ENCODE measurements at regions not wholly inside any gene's neighbourhood (a gene's known extent, or its start where the extent isn't known, plus 50 kb on each side); places are given as distances from the start of the nearest gene placed in this dataset.

DNA sequence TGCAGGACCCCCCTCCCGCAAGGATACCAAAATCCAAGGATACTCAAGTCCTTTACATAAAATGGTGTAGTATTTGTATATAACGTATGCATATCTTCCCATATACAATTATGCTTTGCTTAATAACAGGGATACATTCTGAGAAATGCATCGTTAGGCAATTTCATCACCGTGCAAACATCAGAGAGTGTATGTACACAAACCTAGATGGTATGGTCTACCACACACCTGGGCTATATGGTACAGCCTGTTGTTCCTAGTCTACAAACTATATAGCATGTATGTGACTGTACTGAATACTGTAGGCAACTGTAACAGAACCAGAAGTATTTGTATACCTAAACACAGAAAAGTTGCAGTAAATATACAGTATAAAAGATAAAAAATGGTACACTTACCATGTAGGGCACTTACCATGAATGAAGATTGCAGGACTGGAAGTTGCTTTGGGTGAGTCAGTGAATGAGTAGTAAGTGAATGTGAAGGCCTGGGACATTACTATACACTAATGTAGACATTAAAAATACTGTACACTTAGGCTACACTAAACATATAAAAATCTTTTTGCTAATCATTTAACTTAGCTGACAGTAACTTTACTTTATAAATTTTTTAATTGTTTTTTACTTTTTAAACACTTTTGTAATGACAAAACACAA lies 141.1 kb downstream of the SLC41A2 start:
- TF ChIP-seq, protein P1, sequence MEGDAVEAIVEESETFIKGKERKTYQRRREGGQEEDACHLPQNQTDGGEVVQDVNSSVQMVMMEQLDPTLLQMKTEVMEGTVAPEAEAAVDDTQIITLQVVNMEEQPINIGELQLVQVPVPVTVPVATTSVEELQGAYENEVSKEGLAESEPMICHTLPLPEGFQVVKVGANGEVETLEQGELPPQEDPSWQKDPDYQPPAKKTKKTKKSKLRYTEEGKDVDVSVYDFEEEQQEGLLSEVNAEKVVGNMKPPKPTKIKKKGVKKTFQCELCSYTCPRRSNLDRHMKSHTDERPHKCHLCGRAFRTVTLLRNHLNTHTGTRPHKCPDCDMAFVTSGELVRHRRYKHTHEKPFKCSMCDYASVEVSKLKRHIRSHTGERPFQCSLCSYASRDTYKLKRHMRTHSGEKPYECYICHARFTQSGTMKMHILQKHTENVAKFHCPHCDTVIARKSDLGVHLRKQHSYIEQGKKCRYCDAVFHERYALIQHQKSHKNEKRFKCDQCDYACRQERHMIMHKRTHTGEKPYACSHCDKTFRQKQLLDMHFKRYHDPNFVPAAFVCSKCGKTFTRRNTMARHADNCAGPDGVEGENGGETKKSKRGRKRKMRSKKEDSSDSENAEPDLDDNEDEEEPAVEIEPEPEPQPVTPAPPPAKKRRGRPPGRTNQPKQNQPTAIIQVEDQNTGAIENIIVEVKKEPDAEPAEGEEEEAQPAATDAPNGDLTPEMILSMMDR (IDR thresholded peaks at IDR 0.05): no peak
- TF ChIP-seq EP300 (IDR thresholded peaks at IDR 0.05): no peak

Data from ovary (tissue), 3 donors.